ENCODE measurements at regions not wholly inside any gene's neighbourhood (a gene's known extent, or its start where the extent isn't known, plus 50 kb on each side); places are given as distances from the start of the nearest gene placed in this dataset.

DNA sequence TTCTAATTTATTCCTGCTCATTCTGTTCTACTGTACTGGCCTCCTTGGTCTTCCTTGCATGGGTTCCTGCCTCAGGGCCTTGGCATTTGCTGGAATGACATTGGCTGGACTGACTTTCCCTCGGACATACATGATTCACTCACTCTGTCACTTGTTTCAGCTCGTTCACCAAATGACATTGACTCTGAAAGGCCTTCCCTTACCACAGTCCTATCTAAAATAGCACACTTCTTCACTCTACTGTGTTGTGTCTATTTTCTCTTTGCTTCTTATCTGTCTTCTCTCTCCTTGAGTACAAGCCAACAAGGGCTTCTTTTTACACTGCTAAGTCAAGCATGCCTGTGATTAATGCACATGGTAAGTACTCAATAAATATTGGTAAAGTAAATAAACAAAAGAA, 65.6 kb downstream of the SCG2 start:
- TF ChIP-seq, protein P1, sequence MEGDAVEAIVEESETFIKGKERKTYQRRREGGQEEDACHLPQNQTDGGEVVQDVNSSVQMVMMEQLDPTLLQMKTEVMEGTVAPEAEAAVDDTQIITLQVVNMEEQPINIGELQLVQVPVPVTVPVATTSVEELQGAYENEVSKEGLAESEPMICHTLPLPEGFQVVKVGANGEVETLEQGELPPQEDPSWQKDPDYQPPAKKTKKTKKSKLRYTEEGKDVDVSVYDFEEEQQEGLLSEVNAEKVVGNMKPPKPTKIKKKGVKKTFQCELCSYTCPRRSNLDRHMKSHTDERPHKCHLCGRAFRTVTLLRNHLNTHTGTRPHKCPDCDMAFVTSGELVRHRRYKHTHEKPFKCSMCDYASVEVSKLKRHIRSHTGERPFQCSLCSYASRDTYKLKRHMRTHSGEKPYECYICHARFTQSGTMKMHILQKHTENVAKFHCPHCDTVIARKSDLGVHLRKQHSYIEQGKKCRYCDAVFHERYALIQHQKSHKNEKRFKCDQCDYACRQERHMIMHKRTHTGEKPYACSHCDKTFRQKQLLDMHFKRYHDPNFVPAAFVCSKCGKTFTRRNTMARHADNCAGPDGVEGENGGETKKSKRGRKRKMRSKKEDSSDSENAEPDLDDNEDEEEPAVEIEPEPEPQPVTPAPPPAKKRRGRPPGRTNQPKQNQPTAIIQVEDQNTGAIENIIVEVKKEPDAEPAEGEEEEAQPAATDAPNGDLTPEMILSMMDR (IDR thresholded peaks at IDR 0.05; ENCODE audit: insufficient read depth, low read depth, low read length), result no peak
- no peak for TF ChIP-seq EZH2 (IDR thresholded peaks at IDR 0.05; ENCODE audit: insufficient read depth, low read length)
